ENCODE measurements at regions not wholly inside any gene's neighbourhood (a gene's known extent, or its start where the extent isn't known, plus 50 kb on each side); places are given as distances from the start of the nearest gene placed in this dataset.

DNA sequence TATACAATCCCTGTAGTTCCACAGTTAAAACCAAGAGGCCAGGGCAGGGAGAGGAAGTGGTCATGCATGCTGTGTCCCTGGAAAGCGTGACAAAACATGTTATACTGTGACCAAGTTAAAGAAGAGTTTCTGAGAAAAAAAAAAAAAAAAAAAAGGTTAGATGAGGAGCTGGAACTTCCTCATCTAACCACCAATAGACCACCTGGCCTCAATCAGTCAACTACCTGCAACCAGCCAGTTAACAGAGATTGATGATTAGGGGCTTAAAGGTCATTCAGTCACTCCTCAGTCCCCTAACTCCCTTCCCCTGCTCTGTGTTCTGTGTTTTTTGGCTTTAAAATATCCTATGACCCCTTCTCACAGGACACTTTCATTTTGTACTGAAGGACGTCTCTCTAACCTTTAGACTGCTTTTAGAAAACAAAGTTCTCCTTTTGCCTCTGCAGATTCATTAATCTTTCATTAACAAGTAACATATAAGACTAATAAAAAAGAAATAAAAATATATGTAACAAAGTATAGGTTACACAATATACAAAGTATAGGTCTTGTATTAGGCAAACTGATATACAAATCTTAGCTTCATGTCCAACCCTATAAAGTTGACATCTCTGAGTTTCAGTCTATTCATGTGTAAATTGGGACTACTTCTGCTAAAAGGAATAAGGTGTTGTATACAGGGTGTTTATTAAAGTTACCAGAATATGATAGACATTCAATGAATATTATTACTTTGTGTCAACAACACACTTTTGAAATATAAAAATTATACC, 179.1 kb upstream of the NDST4 start:
- TF ChIP-seq, protein P1, sequence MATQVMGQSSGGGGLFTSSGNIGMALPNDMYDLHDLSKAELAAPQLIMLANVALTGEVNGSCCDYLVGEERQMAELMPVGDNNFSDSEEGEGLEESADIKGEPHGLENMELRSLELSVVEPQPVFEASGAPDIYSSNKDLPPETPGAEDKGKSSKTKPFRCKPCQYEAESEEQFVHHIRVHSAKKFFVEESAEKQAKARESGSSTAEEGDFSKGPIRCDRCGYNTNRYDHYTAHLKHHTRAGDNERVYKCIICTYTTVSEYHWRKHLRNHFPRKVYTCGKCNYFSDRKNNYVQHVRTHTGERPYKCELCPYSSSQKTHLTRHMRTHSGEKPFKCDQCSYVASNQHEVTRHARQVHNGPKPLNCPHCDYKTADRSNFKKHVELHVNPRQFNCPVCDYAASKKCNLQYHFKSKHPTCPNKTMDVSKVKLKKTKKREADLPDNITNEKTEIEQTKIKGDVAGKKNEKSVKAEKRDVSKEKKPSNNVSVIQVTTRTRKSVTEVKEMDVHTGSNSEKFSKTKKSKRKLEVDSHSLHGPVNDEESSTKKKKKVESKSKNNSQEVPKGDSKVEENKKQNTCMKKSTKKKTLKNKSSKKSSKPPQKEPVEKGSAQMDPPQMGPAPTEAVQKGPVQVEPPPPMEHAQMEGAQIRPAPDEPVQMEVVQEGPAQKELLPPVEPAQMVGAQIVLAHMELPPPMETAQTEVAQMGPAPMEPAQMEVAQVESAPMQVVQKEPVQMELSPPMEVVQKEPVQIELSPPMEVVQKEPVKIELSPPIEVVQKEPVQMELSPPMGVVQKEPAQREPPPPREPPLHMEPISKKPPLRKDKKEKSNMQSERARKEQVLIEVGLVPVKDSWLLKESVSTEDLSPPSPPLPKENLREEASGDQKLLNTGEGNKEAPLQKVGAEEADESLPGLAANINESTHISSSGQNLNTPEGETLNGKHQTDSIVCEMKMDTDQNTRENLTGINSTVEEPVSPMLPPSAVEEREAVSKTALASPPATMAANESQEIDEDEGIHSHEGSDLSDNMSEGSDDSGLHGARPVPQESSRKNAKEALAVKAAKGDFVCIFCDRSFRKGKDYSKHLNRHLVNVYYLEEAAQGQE (IDR thresholded peaks at IDR 0.05; ENCODE audit: insufficient replicate concordance, low read depth): no peak
- TF ChIP-seq SPI1 (IDR thresholded peaks at IDR 0.05; ENCODE audit: borderline replicate concordance, low read depth): peak; percentile 80
- Histone ChIP-seq H3K27ac (replicated peaks) (0 out of 2 replicates have a peak overlapping the region, but pooled peaks have one; percentile 20), H3K4me3 (replicated peaks; ENCODE audit: insufficient read depth, low read length) (no peak overlapping the region), H3K27me3 (ENCODE audit: insufficient read depth, poor library complexity, severe bottlenecking) (no peaks in the 10 kb centered on the region)
- peak in 1 of 2 experiments; percentile 54 for DNase-seq (ENCODE audit: low read depth in 1 of 2, low spot score in 1 of 2)

DNA sequence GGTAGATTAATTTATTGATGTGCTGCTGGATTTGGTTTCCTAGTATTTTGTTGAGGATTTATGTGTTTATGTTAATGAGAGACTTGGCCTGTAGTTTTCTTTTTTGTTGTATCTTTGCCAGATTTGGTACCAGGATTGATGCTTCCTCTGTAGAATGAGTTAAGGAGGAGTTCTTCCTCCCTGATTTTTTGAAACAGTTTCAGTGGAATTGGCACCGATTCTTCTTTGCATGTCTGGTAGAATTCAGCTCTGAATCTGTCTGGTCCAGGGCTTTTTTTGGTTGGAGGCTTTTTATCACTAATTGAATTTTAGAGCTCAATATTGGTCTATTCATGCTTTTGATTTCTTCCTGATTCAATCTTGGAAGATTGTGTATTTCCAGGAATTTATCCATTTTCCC, 174.0 kb upstream of the NDST4 start:
- TF ChIP-seq, protein P2, sequence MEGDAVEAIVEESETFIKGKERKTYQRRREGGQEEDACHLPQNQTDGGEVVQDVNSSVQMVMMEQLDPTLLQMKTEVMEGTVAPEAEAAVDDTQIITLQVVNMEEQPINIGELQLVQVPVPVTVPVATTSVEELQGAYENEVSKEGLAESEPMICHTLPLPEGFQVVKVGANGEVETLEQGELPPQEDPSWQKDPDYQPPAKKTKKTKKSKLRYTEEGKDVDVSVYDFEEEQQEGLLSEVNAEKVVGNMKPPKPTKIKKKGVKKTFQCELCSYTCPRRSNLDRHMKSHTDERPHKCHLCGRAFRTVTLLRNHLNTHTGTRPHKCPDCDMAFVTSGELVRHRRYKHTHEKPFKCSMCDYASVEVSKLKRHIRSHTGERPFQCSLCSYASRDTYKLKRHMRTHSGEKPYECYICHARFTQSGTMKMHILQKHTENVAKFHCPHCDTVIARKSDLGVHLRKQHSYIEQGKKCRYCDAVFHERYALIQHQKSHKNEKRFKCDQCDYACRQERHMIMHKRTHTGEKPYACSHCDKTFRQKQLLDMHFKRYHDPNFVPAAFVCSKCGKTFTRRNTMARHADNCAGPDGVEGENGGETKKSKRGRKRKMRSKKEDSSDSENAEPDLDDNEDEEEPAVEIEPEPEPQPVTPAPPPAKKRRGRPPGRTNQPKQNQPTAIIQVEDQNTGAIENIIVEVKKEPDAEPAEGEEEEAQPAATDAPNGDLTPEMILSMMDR (IDR thresholded peaks at IDR 0.05; ENCODE audit: insufficient read depth, low read length): no peak
- no peak for TF ChIP-seq SPI1 (IDR thresholded peaks at IDR 0.05; ENCODE audit: borderline replicate concordance, low read depth)
- TF ChIP-seq, protein P1 (IDR thresholded peaks at IDR 0.05; ENCODE audit: insufficient replicate concordance, low read depth): no peak
- TF ChIP-seq POLR2AphosphoS5 (IDR thresholded peaks at IDR 0.05; ENCODE audit: low read depth): no peak
- no peak for TF ChIP-seq GABPA (IDR thresholded peaks at IDR 0.05; ENCODE audit: low read depth)
- no peaks in the 10 kb centered on the region for H3K27me3 ChIP-seq (ENCODE audit: insufficient read depth, poor library complexity, severe bottlenecking)
- no peak for DNase-seq (ENCODE audit: low read depth in 1 of 2, low spot score in 1 of 2)
- no peak overlapping the region for H3K27ac ChIP-seq (replicated peaks)
- H3K4me3 ChIP-seq (replicated peaks; ENCODE audit: insufficient read depth, low read length): no peak overlapping the region

DNA sequence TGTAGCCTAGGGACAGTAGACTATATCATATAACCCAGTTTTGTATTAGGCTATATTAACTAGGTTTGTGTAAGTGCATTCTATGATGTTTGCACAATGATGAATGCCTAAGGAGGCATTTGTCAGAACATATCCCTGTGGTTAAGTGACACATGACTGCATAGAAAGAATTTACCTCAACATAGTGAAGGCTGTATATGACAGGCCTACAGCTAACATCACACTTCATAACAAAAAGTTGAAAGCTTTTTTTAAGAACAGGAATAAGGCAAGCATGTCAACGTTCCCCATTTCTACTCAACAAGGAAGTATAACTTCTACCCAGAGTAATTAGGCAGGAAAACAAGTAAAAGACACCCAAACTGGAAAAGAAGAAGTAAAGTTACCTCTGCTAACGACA, 165.9 kb upstream of the NDST4 start:
- H3K27ac ChIP-seq (replicated peaks): peak overlapping the region; percentile 58
- H3K4me3 ChIP-seq (replicated peaks; ENCODE audit: insufficient read depth, low read length): no peak overlapping the region
- DNase-seq (ENCODE audit: low read depth in 1 of 2, low spot score in 1 of 2): peak in 1 of 2 experiments; percentile 18
- TF ChIP-seq GABPA (IDR thresholded peaks at IDR 0.05; ENCODE audit: low read depth): no peak
- no peak for TF ChIP-seq SPI1 (IDR thresholded peaks at IDR 0.05; ENCODE audit: borderline replicate concordance, low read depth)
- TF ChIP-seq, protein P2 (IDR thresholded peaks at IDR 0.05; ENCODE audit: insufficient read depth, low read length): no peak
- no peak for TF ChIP-seq POLR2AphosphoS5 (IDR thresholded peaks at IDR 0.05; ENCODE audit: low read depth)
- TF ChIP-seq, protein P1 (IDR thresholded peaks at IDR 0.05; ENCODE audit: insufficient replicate concordance, low read depth): no peak
- no peaks in the 10 kb centered on the region for H3K27me3 ChIP-seq (ENCODE audit: insufficient read depth, poor library complexity, severe bottlenecking)

All from HL-60 (cell line).